GM12878 (cell line): ENCODE measurements at regions not wholly inside any gene's neighbourhood (a gene's known extent, or its start where the extent isn't known, plus 50 kb on each side); places are given as distances from the start of the nearest gene placed in this dataset.

Experiments used
- ATAC-seq: fragments of 200-7000 bp; cut with Tn5 transposase; 3 replicates; pipeline ENCODE4 v1.9.1; 2020; ENCODE audit warnings: mild to moderate bottlenecking, moderate library complexity
- BruUV-seq: library from RNA; stranded (reverse); fragments of 400-500 nt; replicated peaks from 2 replicates; lab custom pipeline; 2021; lab: Mats Ljungman, UMichigan
- CTCF ChIA-PET: fragments of 300-600 bp; sonication (Branson Sonifier 250); formaldehyde crosslinking; extraction: SDS; loops from one replicate; lab custom pipeline; 2021; ENCODE audit warnings: inconsistent platforms; lab: Yijun Ruan, JAX
- POLR2A ChIA-PET: fragments of 350-600 bp; formaldehyde crosslinking; extraction: SDS; loops from one replicate; lab custom pipeline; 2021; ENCODE audit warnings: inconsistent platforms; lab: Charles Lee
- RAD21 ChIA-PET: fragments of 300-600 bp; sonication (Branson Sonifier 250); formaldehyde crosslinking; loops from one replicate; lab custom pipeline; 2023; ENCODE audit warnings: antibody characterized with exemption; ENCODE audit not compliant: unreplicated experiment; lab: Charles Lee
- SMC1A ChIA-PET: fragments of 300-600 bp; sonication (Branson Sonifier 250); formaldehyde crosslinking; loops from one replicate; lab custom pipeline; 2023; ENCODE audit not compliant: unreplicated experiment, uncharacterized antibody; lab: Charles Lee
- DNase-seq: peaks from one replicate; pipeline ENCODE4 v3.0.0-alpha.2; 2011; ENCODE audit warnings: low read depth, low spot score
- FAIRE-seq: peaks from 3 replicates; lab custom pipeline; 2011; peaks lifted over from hg19 to GRCh38; lab: Jason Lieb, UNC
- H2AFZ ChIP-seq: 2 replicates; pipeline ENCODE4 v1.6.0; 2011; ENCODE audit warnings: low read depth, low read length, control low read depth; ENCODE audit not compliant: control insufficient read depth
- H3K27ac ChIP-seq: 2 replicates; pipeline ENCODE4 v1.5.1; 2011; ENCODE audit warnings: control low read depth; ENCODE audit not compliant: control insufficient read depth, insufficient read depth
- H3K27me3 ChIP-seq, 2 experiments: replicated peaks in 1 of 2; 2 replicates each; pipeline versions ENCODE4 v1.6.0 to v1.6.1; 2011; ENCODE audit warnings: low read length in 1 of 2; ENCODE audit not compliant: control insufficient read depth in 2 of 2, insufficient read depth in 2 of 2
- H3K36me3 ChIP-seq, 2 experiments: 2 replicates each; pipeline ENCODE4 v1.5.1; 2011; ENCODE audit warnings: low read length in 1 of 2; ENCODE audit not compliant: control insufficient read depth in 2 of 2, insufficient read depth in 2 of 2
- H3K4me1 ChIP-seq: 2 replicates; pipeline ENCODE4 v1.6.1; 2011; ENCODE audit warnings: mild to moderate bottlenecking, low read length, moderate library complexity, mixed read lengths; ENCODE audit not compliant: control insufficient read depth, insufficient read depth
- H3K4me2 ChIP-seq: 2 replicates; pipeline ENCODE4 v1.6.0; 2011; ENCODE audit warnings: control low read depth; ENCODE audit not compliant: control insufficient read depth, insufficient read depth
- H3K4me3 ChIP-seq: fragments of 200-600 bp; sonication (generic); 2 replicates; pipeline ENCODE4 v1.5.1; 2016
- H3K79me2 ChIP-seq: 2 replicates; pipeline ENCODE4 v1.6.0; 2011; ENCODE audit warnings: low read length; ENCODE audit not compliant: control insufficient read depth, insufficient read depth
- H3K9ac ChIP-seq: 2 replicates; pipeline ENCODE4 v1.8.0; 2011; ENCODE audit warnings: low read length, control low read depth, mixed read lengths; ENCODE audit not compliant: control insufficient read depth, insufficient read depth
- H3K9me3 ChIP-seq: replicated peaks from 3 replicates; pipeline ENCODE4 v1.5.1; 2011; ENCODE audit warnings: mild to moderate bottlenecking, low read length; ENCODE audit not compliant: control insufficient read depth, insufficient read depth
- H4K20me1 ChIP-seq: 2 replicates; pipeline ENCODE4 v1.6.0; 2011; ENCODE audit not compliant: control insufficient read depth, insufficient read depth
- ATF7 ChIP-seq: fragments of 450-650 bp; IDR thresholded peaks from 2 replicates; pipeline ENCODE4 v1.6.1; 2016; ENCODE audit warnings: low read depth, mild to moderate bottlenecking
- BACH1 ChIP-seq: fragments of 450-650 bp; IDR thresholded peaks from 2 replicates; pipeline ENCODE4 v1.6.1; 2017; ENCODE audit warnings: mild to moderate bottlenecking, borderline replicate concordance
- BCL3 ChIP-seq: IDR thresholded peaks from 2 replicates; pipeline ENCODE4 v1.6.1; 2011; ENCODE audit warnings: borderline replicate concordance, low read depth, mild to moderate bottlenecking, moderate library complexity, low read length; ENCODE audit not compliant: insufficient read depth, poor library complexity, severe bottlenecking
- CEBPB ChIP-seq, 2 experiments: fragments of 150-350 bp in 1 of 2; IDR thresholded peaks; 2 replicates each; pipeline ENCODE4 v1.6.1; 2012 to 2014; ENCODE audit warnings: low read depth in 2 of 2, low read length in 2 of 2, borderline replicate concordance in 1 of 2, inconsistent platforms in 1 of 2
- ETV6 ChIP-seq, 2 experiments: fragments of 450-650 bp in 1 of 2; IDR thresholded peaks in 1 of 2; conservative IDR thresholded peaks in 1 of 2; 2 replicates each; pipeline ENCODE4 v1.6.1; 2014; ENCODE audit warnings: antibody characterized with exemption in 1 of 2, borderline replicate concordance in 1 of 2, low read depth in 1 of 2, mild to moderate bottlenecking in 1 of 2, moderate library complexity in 1 of 2
- MYC ChIP-seq: IDR thresholded peaks from 2 replicates; pipeline ENCODE4 v1.6.1; 2011; ENCODE audit warnings: mild to moderate bottlenecking, low read length, moderate library complexity, inconsistent platforms; ENCODE audit not compliant: insufficient read depth, insufficient replicate concordance, insufficient read length, severe bottlenecking
- NFYB ChIP-seq: IDR thresholded peaks from 2 replicates; pipeline ENCODE4 v1.6.1; 2011; ENCODE audit warnings: low read depth, mild to moderate bottlenecking, low read length, improper control_type of control experiment, moderate library complexity; ENCODE audit not compliant: insufficient read depth
- SUPT20H ChIP-seq: IDR thresholded peaks from 2 replicates; pipeline ENCODE4 v1.6.1; 2011; ENCODE audit warnings: low read depth, mild to moderate bottlenecking, low read length, moderate library complexity, borderline replicate concordance; ENCODE audit not compliant: control insufficient read depth
- ZNF622 ChIP-seq: fragments of 450-650 bp; IDR thresholded peaks from 2 replicates; pipeline ENCODE4 v1.6.1; 2017; ENCODE audit warnings: mild to moderate bottlenecking, inconsistent platforms
- WGBS: methylation state at CpG from one replicate; pipeline ENCODE4 v1.1.6; 2016; ENCODE audit warnings: low lambda C conversion rate; ENCODE audit not compliant: insufficient replicate concordance, insufficient coverage; ENCODE audit errors: missing lambda C conversion rate; 5-methylcytosine and 5-hydroxymethylcytosine counted together
- in situ Hi-C: fragments of 300-500 bp; cut with MboI; formaldehyde crosslinking; loops from 9 replicates; pipeline ENCODE4 v1.14.3; 2018; ENCODE audit warnings: mixed read lengths
- intact Hi-C: fragments of 100-400 bp; cut with micrococcal nuclease; formaldehyde crosslinking; loops from one replicate; pipeline ENCODE4 v1.14.2; 2022; ENCODE audit not compliant: unreplicated experiment

GRCh38 chr1:118483245-118484006, 298.4 kb upstream of the SPAG17 start (continued):
- no peak for TF ChIP-seq MYC
- TF ChIP-seq ATF7: no peak
- no peak for TF ChIP-seq BCL3
- no peak for TF ChIP-seq SUPT20H
- TF ChIP-seq BACH1: no peak

DNA sequence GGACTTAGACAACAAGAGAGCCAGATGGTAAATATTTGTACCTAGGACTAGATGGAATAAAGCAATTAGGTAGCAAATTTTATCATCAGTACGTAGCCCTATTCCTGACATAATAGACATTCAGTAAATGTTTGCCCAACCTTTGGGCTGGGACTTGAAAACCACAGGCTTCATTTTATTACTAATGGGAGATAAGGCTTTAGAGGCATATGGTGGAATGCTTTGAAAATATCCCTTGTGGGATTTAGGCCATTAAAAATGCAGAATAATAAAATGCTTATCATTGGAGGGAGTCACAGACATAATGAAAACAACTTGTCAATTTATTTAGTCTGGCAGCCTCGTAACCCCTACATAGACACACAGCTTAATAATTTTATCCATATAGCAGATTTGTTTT, 296.1 kb upstream of the SPAG17 start:
- CTCF ChIA-PET: no interaction called here
- intact Hi-C loops: no loop called here
- SMC1A ChIA-PET: interaction anchor here (1.1 kb wide), 1 partner anchor 11 kb away, joined by 3 read pairs; no protein-coding TSS in a partner anchor
- no peak for DNase-seq
- H3K27ac ChIP-seq: no peak overlapping the region
- 0% methylated on average over 2 of the region's 2 CpGs for WGBS
- POLR2A ChIA-PET: no interaction called here
- no peak overlapping the region for H2AFZ ChIP-seq
- no peaks in the 10 kb centered on the region for H4K20me1 ChIP-seq
- TF ChIP-seq ZNF622 (no peak), CEBPB (IDR thresholded peaks at IDR 0.05; ENCODE audit: borderline replicate concordance in 1 of 2, low read depth in 2 of 2, low read length in 2 of 2) (no peak), ETV6 (conservative IDR thresholded peaks at IDR 0.05 in 1 of 2, IDR thresholded peaks at IDR 0.05 in 1 of 2; ENCODE audit: borderline replicate concordance in 1 of 2, low read depth in 1 of 2) (no peak), NFYB (no peak)
- TF ChIP-seq, all 136 proteins: peak for 0
- no TSS peak for BruUV-seq
- in situ Hi-C loops: no loop called here
- no peaks in the 10 kb centered on the region for H3K36me3 ChIP-seq
- FAIRE-seq (no peak), ATAC-seq (no peak)
- H3K27me3 ChIP-seq: no peaks in the 10 kb centered on the region
- no peak overlapping the region for H3K4me2 ChIP-seq
- H3K9ac ChIP-seq: no peak overlapping the region
- no peak overlapping the region for H3K4me3 ChIP-seq
- H3K79me2 ChIP-seq: no peaks in the 10 kb centered on the region
- no peaks in the 10 kb centered on the region for H3K9me3 ChIP-seq
- H3K4me1 ChIP-seq: no peaks in the 10 kb centered on the region
- RAD21 ChIA-PET: no interaction called here
